Retina (tissue), 1 donor: ENCODE measurements at regions not wholly inside any gene's neighbourhood (a gene's known extent, or its start where the extent isn't known, plus 50 kb on each side); places are given as distances from the start of the nearest gene placed in this dataset.

Experiments used
- DNase-seq: peaks from one replicate; pipeline ENCODE4 v3.0.0-alpha.2; 2016

DNA sequence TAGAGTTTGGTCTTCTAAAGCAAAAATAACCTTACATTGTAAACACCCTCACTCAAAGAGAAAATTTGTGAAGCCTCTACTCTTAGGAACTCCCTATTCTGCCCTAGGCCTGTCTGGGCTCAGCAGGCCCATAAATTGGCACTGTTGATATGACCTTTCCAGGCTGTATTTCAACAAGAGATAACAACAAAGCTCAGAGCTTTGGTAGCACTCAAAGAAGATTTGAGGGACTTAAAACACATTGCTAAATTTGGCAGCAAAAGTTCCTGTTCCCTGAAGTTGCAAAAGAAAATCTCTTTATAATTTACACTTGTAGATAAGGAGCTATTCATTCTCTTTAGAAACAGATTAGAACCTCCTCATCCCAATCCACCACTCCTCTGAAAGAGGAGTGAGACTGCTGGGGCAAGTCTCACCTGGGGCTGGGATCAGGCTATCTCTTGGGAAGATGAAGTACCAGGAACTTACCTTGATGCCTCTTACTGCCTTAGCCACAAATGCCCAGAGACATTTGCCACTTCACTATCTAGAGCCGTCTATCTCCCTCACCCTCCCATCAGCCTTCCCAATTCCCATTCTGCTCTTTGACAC is 110.4 kb upstream of the AKIP1 start:
- no peak for DNase-seq

DNA sequence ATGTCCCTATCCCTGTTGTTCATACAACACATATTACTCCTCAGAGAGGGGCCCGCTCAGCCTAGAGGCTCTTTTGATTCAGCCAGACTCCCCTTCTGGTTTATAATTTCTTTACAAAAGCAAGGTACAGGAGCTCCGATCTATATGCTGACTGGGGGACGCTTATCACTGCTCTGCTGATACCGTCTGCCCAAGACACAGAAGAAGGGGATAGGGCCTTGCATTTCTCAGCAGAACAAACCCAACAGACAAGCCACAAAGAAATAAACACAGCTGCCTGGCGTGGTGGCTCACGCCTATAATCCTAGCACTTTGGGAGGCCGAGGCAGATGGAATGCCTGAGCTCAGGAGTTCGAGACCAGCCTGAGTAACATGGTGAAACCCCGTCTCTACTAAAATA is 109.9 kb upstream of the AKIP1 start:
- no peak for DNase-seq

DNA sequence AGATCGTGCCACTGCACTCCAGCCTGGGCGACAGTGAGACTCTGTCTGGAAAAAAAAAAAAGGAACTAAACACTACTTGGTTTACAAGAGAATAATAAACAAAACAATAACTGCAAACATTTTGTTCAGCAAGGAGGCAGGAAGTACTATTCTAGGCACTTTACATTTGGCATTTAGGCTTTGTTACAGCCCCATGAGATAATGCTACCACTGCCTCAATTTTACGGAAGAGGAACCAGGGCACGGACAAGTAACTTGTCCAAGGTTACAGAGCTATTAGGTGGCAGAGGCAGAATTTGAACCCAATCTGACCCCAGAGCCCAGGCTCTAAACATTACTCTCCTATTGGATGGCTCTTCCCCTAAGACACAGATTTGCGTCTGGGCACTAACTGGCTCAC is 108.7 kb upstream of the AKIP1 start:
- DNase-seq = no peak

DNA sequence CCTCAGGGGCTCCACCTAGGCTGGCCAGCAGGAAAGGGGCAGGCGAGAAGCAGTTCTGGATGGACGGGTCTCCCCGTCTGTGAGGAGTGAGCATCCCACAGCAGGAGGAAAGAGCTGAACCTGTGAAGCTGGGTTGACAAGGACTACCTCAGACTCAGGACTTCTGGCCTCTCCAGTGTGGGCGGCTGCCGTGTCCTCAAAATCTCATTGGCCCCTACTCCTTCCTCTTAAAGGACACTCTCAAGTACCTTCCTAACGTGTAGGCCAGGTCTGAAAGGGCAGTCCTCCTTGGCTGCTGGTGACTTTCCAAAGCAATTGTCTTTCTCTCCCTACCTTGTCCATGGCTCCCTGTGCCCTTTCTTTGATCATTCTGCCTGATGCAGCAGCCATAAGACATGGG is 107.0 kb upstream of the AKIP1 start:
- no peak for DNase-seq

GRCh38 chr11:8805296-8805695 is 105.7 kb upstream of the AKIP1 start:
- DNase-seq = no peak

- DNase-seq = no peak
These were observed 104.0 kb upstream of the AKIP1 start for GRCh38 chr11:8806974-8807373.

GRCh38 chr11:8807544-8808225 is 103.3 kb upstream of the AKIP1 start:
- DNase-seq = no peak

GRCh38 chr11:8808226-8808585 is 102.8 kb upstream of the AKIP1 start:
- no peak for DNase-seq

DNA sequence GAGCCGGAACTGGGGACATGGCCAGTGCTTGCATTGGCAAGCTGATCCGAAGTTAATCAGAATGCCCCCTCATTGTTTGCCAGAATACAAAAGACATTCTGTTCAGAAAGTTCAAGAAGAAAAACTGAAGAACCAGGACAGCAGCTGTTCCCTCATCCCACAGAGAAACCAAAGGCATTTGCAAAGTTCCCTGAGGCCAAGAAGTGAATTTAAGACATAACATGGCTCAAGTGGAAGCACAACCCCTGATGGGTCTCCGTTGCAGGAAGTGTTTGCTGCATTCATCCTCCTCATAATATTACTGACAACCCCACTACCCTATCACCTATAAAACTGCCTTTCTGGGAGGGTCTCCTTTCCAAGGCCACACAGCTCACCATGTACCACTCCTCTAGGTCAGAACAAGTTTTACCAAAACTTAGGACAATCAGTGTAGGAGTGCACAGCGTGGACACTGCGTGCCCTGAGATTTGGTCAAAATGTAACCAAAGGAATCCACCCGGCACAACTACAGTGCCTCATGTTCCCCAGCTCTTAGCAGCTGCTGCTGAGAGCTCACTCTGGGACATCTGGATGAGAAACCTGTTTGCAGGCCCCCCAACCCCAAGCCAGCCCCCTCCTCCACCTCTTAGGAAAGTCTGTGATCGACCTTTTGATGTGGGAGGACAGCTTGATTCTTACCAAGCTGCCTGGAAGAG is 101.6 kb upstream of the AKIP1 start:
- DNase-seq = no peak

- DNase-seq = peak; percentile 58
These were observed 101.0 kb upstream of the AKIP1 start for GRCh38 chr11:8809939-8810539.

GRCh38 chr11:8810540-8811301 is 100.3 kb upstream of the AKIP1 start:
- peak; percentile 97 for DNase-seq

- DNase-seq = no peak
These were observed 99.4 kb upstream of the AKIP1 start for GRCh38 chr11:8811571-8811970.

GRCh38 chr11:8812438-8812837 is 98.6 kb upstream of the AKIP1 start:
- DNase-seq = no peak

DNA sequence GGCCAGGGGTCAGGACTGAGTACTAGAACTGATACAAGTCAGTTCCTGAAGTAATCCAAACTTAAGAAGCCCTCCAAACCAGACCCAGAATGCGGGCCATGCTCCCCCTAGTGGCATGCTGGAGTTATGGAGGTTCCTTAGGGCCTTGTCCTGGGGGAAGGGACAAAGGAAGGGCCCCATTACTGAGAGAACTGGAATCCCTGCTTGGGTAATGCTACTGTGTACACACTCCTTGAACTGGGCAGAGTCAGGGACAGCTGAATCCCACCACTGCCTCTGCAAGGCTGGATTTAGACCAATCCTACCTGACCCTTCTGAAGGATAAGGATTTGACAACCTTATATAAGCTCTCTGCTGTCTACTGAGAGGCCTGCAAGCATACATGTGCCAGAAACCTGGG is 97.3 kb upstream of the AKIP1 start:
- DNase-seq = peak; percentile 66

GRCh38 chr11:8814209-8814922 is 96.6 kb upstream of the AKIP1 start:
- no peak for DNase-seq

DNA sequence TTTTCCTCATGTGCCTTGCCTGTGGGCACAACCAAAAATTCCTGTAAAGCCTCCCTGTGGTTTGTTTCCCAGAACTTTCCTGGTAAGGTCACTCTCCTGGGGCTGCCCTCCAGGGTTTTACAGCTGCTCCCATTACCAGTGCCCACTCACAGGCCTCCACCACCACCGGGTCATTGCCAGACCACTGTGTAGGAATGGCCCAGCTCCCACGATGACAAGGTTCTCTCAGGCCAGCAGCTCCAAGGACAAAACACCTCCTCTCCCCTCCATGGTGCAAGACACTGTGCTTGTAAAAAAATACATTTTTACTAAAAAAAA is 96.1 kb upstream of the AKIP1 start:
- DNase-seq = no peak

DNA sequence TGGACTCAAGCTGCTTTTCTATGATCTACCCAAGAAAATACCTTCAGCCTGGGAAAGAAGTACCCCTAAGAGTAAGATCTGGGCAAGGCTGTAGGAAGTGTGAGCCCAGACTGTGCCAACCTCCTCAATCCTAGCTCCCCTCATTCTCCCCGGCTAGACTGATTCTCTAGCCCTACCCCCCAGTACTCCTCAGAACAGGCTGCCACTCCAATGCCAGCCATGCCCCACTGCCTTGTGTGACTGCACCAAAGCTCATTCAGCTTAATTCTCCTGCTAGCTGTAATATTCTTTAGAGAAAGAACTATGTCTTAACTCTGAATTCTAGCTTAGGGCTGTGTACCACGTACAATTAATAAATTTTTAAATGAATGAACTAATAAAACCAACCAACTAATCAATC is 92.6 kb upstream of the AKIP1 start:
- DNase-seq = no peak

DNA sequence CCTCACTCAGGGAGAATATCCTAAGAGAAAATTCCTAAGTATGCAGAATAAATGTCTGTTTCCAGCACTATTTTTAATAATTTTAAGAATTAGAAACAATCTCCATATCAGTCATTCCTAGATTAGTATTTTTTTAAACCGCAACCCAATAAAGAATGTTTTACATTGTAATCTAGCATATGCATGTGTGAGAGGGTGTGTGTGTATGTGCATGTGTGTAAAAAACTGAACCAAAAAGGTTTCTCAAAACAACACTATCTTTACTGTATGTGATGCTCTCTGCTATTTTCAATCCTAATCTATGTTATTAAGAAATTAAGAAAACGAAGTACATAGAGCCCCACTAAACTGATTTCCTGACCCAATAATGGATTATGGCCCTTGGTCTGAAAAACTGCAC is 90.6 kb upstream of the AKIP1 start:
- DNase-seq = no peak

DNA sequence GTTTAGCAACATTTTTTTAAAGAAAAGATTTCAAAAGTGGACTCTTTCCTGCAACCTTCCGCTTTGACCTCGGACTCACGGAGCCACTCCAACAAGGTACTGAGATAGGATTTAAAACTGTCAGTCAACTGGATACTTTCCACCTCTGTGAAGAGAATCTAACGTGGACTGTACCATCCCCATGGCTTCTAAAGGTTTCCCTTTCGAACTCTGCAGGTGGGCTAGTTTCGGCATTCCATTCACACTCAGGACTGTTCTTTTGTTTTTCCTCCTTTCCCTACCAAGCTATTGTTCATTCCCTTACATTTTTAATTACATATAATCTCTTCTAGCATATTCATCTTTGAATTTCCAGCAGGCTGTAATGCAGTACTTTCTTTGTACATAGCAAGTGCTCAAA is 88.5 kb upstream of the AKIP1 start:
- DNase-seq = no peak

GRCh38 chr11:8823174-8823742 is 87.7 kb upstream of the AKIP1 start:
- DNase-seq = no peak

DNA sequence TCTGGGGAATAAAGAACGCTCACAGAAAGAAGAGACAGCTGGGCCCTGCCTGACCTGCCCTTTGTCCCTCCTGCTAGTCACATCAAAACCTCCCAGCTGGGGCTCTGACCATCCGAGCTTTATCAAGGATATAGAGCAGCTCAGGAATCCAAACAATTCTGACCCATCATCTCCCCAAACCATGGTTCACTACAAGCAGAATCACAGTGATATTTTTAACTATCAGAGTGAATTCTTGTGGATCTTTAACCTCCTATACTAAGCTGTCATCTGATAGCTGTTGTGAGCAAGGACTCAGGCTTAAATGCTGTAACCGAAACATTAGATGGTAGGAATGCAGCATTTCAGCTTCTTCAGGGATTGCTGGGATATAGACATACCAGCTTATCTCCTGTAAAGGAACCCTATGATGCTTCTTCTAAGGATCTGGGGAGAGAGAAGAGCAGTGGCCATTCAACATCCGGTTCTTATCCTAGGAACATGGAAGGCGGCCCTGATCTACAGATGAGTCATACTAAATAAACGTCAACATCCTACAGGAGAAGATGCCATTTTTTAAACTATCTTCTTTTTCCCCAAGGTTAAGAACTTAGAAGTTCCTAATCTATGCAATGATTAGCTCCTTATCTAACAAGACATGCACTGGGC is 84.7 kb upstream of the AKIP1 start:
- peak; percentile 47 for DNase-seq
